Caco-2 (cell line): ENCODE measurements at regions not wholly inside any gene's neighbourhood (a gene's known extent, or its start where the extent isn't known, plus 50 kb on each side); places are given as distances from the start of the nearest gene placed in this dataset.
A peak's percentile ranks its signal among the peaks of the same experiment; 100 is the strongest.

ENCODE experiments used
- BruUV-seq: library from RNA; stranded (reverse); fragments of 400-500 nt; replicated peaks from 2 replicates; lab custom pipeline; 2021; lab: Mats Ljungman, UMichigan
- CTCF ChIA-PET: fragments of 300-600 bp; sonication (Branson Sonifier 250); formaldehyde crosslinking; loops from one replicate; lab custom pipeline; 2022; ENCODE audit warnings: antibody characterized with exemption; lab: Charles Lee
- POLR2A ChIA-PET: fragments of 300-600 bp; sonication (Branson Sonifier 250); formaldehyde crosslinking; loops from one replicate; lab custom pipeline; 2022; ENCODE audit warnings: antibody characterized with exemption; lab: Charles Lee
- DNase-seq, 2 experiments: peaks; one replicate each; pipeline versions ENCODE4 v3.0.0 to v3.0.0-alpha.2; 2020 to 2022
- H3K27me3 ChIP-seq: replicated peaks from 2 replicates; pipeline ENCODE4 v1.6.0; 2011; ENCODE audit warnings: low read length; ENCODE audit not compliant: control insufficient read depth, insufficient read depth
- H3K36me3 ChIP-seq: 2 replicates; pipeline ENCODE4 v1.5.1; 2011; ENCODE audit warnings: low read length; ENCODE audit not compliant: control insufficient read depth, insufficient read depth
- H3K4me1 ChIP-seq: fragments of 250-450 bp; sonication (Bioruptor Pico); 2 replicates; pipeline ENCODE4 v1.5.1; 2020; ENCODE audit warnings: mild to moderate bottlenecking
- H3K4me3 ChIP-seq: 2 replicates; pipeline ENCODE4 v1.5.1; 2011; ENCODE audit warnings: low read depth, mild to moderate bottlenecking, control low read depth, low read length
- H3K9me3 ChIP-seq: fragments of 250-450 bp; sonication (Bioruptor Pico); 2 replicates; pipeline ENCODE4 v1.5.1; 2020; ENCODE audit warnings: mild to moderate bottlenecking, moderate library complexity
- H3K27ac Mint-ChIP-seq: one replicate; pipeline ENCODE4 v1.8.0; 2022; ENCODE audit warnings: mixed read lengths; ENCODE audit not compliant: unreplicated experiment
- H3K27me3 Mint-ChIP-seq: one replicate; pipeline ENCODE4 v1.8.0; 2022; ENCODE audit warnings: mixed read lengths; ENCODE audit not compliant: insufficient read depth, unreplicated experiment
- H3K36me3 Mint-ChIP-seq: one replicate; pipeline ENCODE4 v1.8.0; 2022; ENCODE audit warnings: mild to moderate bottlenecking, mixed read lengths; ENCODE audit not compliant: insufficient read depth, unreplicated experiment
- H3K4me1 Mint-ChIP-seq: one replicate; pipeline ENCODE4 v1.8.0; 2022; ENCODE audit warnings: low read depth, mixed read lengths; ENCODE audit not compliant: unreplicated experiment
- H3K4me3 Mint-ChIP-seq: one replicate; pipeline ENCODE4 v1.8.0; 2022; ENCODE audit warnings: mild to moderate bottlenecking, moderate library complexity, mixed read lengths; ENCODE audit not compliant: unreplicated experiment
- H3K9me3 Mint-ChIP-seq: one replicate; pipeline ENCODE4 v1.8.0; 2022; ENCODE audit warnings: mixed read lengths; ENCODE audit not compliant: unreplicated experiment
- CTCF ChIP-seq, 2 experiments: fragments of 200-600 bp in 1 of 2; IDR thresholded peaks; 1 replicate in 1 of 2; 2 replicates in 1 of 2; pipeline versions ENCODE4 v1.5.1 to v1.8.0; 2011 to 2022; ENCODE audit warnings: antibody characterized with exemption in 1 of 2, control low read depth in 1 of 2, inconsistent platforms in 1 of 2, low read depth in 1 of 2, low read length in 1 of 2, mild to moderate bottlenecking in 1 of 2, moderate library complexity in 1 of 2; ENCODE audit not compliant: insufficient read depth in 1 of 2, severe bottlenecking in 1 of 2, unreplicated experiment in 1 of 2
- intact Hi-C: fragments of 100-400 bp; cut with micrococcal nuclease; formaldehyde crosslinking; loops from one replicate; pipeline ENCODE4 v1.10.0; 2022; ENCODE audit not compliant: unreplicated experiment

DNA sequence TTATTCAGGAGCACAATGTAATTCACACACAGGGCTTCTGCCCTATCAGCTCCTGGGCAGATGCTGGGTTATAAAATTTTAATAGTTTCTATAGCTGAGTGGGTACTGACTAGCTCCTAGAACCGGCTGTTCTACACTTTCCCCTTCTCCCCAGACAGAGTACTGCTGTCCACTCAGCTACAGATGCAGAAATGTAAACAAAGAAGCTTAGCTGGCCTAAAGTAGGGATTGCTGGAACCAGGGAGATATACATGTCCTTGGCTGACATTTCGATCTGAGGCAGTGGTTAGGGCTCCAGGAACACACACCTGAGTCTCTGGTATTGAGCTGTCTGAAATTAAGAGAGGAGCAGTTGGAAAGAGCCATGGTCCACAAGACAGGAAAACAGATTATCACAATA is 211.5 kb upstream of the USP24 start:
- peaks cover 26% of the 10 kb centered on the region for H3K4me1 Mint-ChIP-seq
- Histone ChIP-seq H3K9me3 (peaks cover 3% of the 10 kb centered on the region; the same call in 1 of the 2 replicates), H3K36me3 (no peaks in the 10 kb centered on the region), H3K4me3 (no peak overlapping the region), H3K4me1 (peaks cover 43% of the 10 kb centered on the region), H3K27me3 (no peaks in the 10 kb centered on the region)
- ChIA-PET POLR2A (no interaction called here), CTCF (no interaction called here)
- TF ChIP-seq CTCF (IDR thresholded peaks at IDR 0.05; ENCODE audit: insufficient read depth in 1 of 2, low read depth in 1 of 2, low read length in 1 of 2, severe bottlenecking in 1 of 2, unreplicated experiment in 1 of 2), result no peak
- H3K4me3 Mint-ChIP-seq, result no peak overlapping the region
- no peak for DNase-seq
- no peaks in the 10 kb centered on the region for H3K9me3 Mint-ChIP-seq
- peaks cover 8% of the 10 kb centered on the region for H3K36me3 Mint-ChIP-seq
- peak overlapping the region; percentile 33 for H3K27ac Mint-ChIP-seq
- BruUV-seq, result no TSS peak
- intact Hi-C loops, result loop anchor here (5.0 to 10.0 kb wide), 2 partner anchors 49 to 108 kb away; no protein-coding TSS in a partner anchor
- H3K27me3 Mint-ChIP-seq, result no peaks in the 10 kb centered on the region

DNA sequence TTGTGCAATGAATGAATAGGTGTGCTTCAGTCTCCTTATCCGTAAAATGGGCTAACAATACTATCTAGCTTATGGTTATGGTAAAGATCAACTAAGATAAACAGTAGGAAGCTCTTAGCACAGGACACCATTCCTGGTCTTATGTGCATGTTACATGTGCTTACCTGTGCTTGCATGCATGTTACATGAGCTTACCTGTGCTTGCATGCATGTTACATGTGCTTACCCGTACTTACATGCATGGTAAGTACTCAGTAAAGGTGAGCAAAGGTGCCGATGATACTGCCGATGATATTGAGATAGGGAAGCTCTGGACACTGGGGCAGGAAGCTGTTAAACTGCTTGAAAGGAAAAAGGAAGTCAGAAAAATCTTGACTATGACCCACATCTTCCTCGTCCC is 211.0 kb upstream of the USP24 start:
- Histone ChIP-seq H3K27me3 (no peaks in the 10 kb centered on the region), H3K4me1 (peaks cover 48% of the 10 kb centered on the region), H3K36me3 (no peaks in the 10 kb centered on the region), H3K4me3 (no peak overlapping the region), H3K9me3 (peaks cover 3% of the 10 kb centered on the region; the same call in 1 of the 2 replicates)
- Mint-ChIP-seq H3K9me3 (no peaks in the 10 kb centered on the region), H3K36me3 (peaks cover 8% of the 10 kb centered on the region), H3K27me3 (no peaks in the 10 kb centered on the region), H3K27ac (no peak overlapping the region), H3K4me3 (no peak overlapping the region), H3K4me1 (peaks cover 31% of the 10 kb centered on the region)
- intact Hi-C loops, result loop anchor here (5.0 to 10.0 kb wide), 2 partner anchors 49 to 109 kb away; no protein-coding TSS in a partner anchor
- POLR2A ChIA-PET, result no interaction called here
- BruUV-seq, result no TSS peak
- CTCF ChIA-PET, result no interaction called here
- DNase-seq, result no peak
- no peak for TF ChIP-seq CTCF (IDR thresholded peaks at IDR 0.05; ENCODE audit: insufficient read depth in 1 of 2, low read depth in 1 of 2, low read length in 1 of 2, severe bottlenecking in 1 of 2, unreplicated experiment in 1 of 2)

DNA sequence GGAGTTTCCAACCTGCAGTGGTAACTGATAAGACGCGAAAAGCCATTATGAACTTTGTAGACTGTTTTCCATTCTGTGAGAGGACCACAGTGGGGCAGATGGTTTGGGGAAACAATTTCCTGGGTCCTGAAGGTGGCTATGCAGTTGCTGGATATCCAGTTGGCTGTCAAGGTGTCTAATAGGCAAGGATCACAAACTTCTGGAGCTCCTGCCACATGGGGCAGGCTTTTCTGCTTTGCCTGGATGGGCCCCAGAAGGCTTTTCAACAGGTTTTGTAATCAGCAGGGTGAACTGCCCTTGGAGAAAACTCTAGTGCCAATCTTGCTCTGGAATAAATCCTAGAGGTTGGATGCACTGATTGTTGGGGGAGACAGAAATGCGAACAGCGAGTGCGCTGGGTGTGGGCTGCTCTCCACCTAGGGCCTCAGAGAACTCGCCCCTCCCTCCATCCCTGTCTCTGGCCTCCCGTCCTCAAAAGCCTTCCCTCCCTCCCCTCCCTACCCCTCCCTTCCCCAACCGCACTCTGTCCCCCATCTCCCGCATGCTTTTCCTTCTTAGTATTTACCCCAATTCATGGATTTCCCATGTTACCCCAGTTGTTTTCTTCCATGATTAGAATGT is 210.3 kb upstream of the USP24 start:
- no peaks in the 10 kb centered on the region for H3K27me3 Mint-ChIP-seq
- Histone ChIP-seq H3K4me1 (peaks cover 48% of the 10 kb centered on the region), H3K9me3 (peaks cover 3% of the 10 kb centered on the region; the same call in 1 of the 2 replicates), H3K27me3 (no peaks in the 10 kb centered on the region), H3K36me3 (no peaks in the 10 kb centered on the region), H3K4me3 (no peak overlapping the region)
- no peak for DNase-seq
- no TSS peak for BruUV-seq
- H3K27ac Mint-ChIP-seq, result no peak overlapping the region
- POLR2A ChIA-PET, result no interaction called here
- H3K36me3 Mint-ChIP-seq, result peaks cover 8% of the 10 kb centered on the region
- TF ChIP-seq CTCF (IDR thresholded peaks at IDR 0.05; ENCODE audit: insufficient read depth in 1 of 2, low read depth in 1 of 2, low read length in 1 of 2, severe bottlenecking in 1 of 2, unreplicated experiment in 1 of 2), result no peak
- no peak overlapping the region for H3K4me3 Mint-ChIP-seq
- no peaks in the 10 kb centered on the region for H3K9me3 Mint-ChIP-seq
- peaks cover 38% of the 10 kb centered on the region for H3K4me1 Mint-ChIP-seq
- CTCF ChIA-PET, result no interaction called here
- intact Hi-C loops, result loop anchor here (5.0 to 10.0 kb wide), 2 partner anchors 48 to 109 kb away; no protein-coding TSS in a partner anchor
